GM12892 (cell line): ENCODE measurements at regions not wholly inside any gene's neighbourhood (a gene's known extent, or its start where the extent isn't known, plus 50 kb on each side); places are given as distances from the start of the nearest gene placed in this dataset.

Experiments used
- DNase-seq: peaks from one replicate; pipeline ENCODE4 v3.0.0; 2011; ENCODE audit not compliant: insufficient read length
- FAIRE-seq: peaks from 2 replicates; lab custom pipeline; 2011; peaks lifted over from hg19 to GRCh38; lab: Jason Lieb, UNC
- POLR2A ChIP-seq: IDR thresholded peaks from 2 replicates; pipeline ENCODE4 v1.6.1; 2011; ENCODE audit warnings: low read depth, low read length, control low read depth
- POLR2AphosphoS5 ChIP-seq: IDR thresholded peaks from 2 replicates; pipeline ENCODE4 v1.6.1; 2011; ENCODE audit warnings: low read depth, low read length, control low read depth
- TAF1 ChIP-seq: IDR thresholded peaks from 2 replicates; pipeline ENCODE4 v1.6.1; 2011; ENCODE audit warnings: low read depth, mild to moderate bottlenecking, control low read depth, low read length, borderline replicate concordance

GRCh38 chr4:145345401-145345800, 136.3 kb upstream of the SMAD1 start:
- FAIRE-seq, result no peak
- TF ChIP-seq POLR2AphosphoS5, result no peak
- TF ChIP-seq POLR2A, result no peak
- TF ChIP-seq TAF1, result no peak
- DNase-seq, result no peak

DNA sequence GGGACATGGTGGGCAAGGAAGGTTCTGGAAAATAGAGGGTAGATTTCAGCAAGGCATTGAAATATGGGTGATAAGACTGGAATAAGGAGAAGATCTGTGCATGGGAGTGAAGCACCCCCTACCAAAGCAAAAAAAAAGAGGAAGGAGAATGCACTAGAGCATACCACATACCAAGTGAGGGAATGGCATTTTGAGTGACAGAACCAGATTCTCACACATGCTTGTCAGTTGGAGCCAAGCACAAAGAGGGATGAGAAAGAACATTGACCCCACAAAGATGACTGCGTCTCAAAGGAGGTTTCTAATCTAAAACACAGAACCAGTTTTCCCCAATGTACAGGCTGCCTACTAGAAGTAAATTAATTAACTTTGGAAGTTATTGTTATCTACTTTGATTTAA, 140.3 kb upstream of the SMAD1 start:
- TF ChIP-seq POLR2A, result no peak
- TF ChIP-seq TAF1, result no peak
- no peak for TF ChIP-seq POLR2AphosphoS5
- FAIRE-seq, result no peak
- DNase-seq, result no peak

DNA sequence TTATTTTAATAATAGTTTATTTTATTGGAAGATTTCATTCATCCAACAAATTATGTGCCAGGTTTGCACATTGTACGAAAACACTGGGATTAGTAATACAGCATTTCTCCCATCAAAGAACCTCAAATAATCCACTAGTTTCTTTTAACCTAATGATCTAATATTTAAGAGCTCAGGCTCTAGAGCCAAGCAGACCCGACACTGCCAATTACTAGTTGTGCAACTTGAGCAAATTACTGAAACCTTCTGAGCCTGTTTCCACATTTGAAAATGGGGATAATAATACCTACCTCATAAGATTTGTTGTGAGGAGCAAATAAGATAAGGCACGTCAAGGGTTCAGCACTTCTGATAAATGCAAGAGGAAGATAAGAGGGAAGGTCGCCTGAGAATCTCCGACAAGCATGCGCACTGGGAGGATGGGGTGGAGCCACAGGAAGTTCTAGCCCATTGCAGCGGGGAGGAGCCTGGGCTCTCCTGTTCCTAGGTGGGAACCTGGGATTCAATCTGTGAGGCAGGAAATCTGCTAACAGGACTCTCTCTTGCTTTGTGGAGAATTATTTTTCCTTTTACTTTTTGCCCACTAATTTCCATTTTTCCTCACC, 141.5 kb upstream of the SMAD1 start:
- TF ChIP-seq POLR2AphosphoS5 (no peak), POLR2A (no peak), TAF1 (no peak)
- no peak for DNase-seq
- FAIRE-seq, result no peak

GRCh38 chr4:145339075-145339725, 142.5 kb upstream of the SMAD1 start:
- FAIRE-seq (no peak), DNase-seq (no peak)
- TF ChIP-seq POLR2A (no peak), POLR2AphosphoS5 (no peak), TAF1 (no peak)

DNA sequence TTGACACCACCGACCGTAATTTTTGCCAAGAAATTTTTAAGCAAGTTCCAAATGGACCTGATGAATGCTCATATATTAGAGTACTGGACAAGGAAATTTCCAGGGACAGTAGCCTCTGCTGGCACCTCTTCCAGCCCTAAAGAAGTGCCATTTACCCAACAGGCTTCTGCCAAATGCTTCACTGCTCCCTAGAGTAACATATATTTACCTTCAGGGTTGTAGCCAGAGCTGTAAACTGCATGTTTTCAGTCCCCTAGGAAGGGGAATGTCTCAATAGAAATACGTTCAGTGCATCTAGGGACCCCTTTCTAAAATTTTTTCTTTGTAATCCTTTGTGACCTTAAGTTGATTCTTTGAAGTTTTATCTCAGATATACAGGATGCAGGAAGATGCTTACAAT, 143.1 kb upstream of the SMAD1 start:
- no peak for TF ChIP-seq POLR2AphosphoS5
- TF ChIP-seq TAF1, result no peak
- no peak for TF ChIP-seq POLR2A
- FAIRE-seq, result no peak
- DNase-seq, result no peak

DNA sequence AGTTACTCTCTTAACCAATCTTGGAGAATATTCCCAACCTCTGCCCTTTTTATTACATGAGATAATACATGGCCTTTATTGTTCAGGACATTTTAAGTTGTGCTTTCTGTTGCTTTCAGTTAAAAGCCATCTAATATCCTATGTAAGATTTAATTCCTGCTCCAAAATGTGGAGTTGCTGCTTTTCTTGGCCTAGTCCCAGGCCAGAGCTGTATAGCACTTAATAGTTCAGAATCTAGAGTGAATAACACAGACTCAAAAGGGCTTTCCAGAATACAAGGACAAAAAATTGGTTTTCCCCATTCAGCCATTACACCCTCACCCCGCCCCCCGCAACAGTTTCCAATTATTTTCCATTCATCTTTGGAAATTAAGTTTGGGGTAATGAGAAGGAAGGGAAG, 144.3 kb upstream of the SMAD1 start:
- FAIRE-seq (no peak), DNase-seq (no peak)
- no peak for TF ChIP-seq TAF1
- no peak for TF ChIP-seq POLR2A
- no peak for TF ChIP-seq POLR2AphosphoS5

GRCh38 chr4:145333786-145334185, 147.9 kb upstream of the SMAD1 start:
- no peak for FAIRE-seq
- TF ChIP-seq POLR2AphosphoS5 (no peak), POLR2A (no peak), TAF1 (no peak)
- DNase-seq, result no peak

DNA sequence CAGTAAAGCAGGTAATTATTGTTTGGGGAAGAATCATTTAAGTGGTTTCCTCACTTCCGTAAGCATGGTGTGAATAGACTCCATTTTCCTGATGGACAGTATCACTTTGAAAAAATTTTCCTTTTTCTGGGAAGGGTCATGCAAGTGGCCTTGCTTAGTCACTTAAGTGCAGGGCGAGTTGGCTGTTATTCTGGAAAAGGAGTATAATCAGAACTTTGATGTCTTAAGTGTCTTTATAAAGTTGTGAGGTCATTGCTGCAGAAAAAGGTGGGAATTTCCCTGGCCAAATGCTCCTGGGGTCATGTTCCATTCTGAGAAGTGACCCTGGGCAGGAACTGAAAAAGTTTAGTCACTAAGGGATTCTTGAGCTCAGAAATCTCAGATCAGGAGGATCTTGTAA, 146.1 kb upstream of the OTUD4 start:
- no peak for TF ChIP-seq POLR2A
- FAIRE-seq (no peak), DNase-seq (no peak)

GRCh38 chr4:145324161-145324560, 143.8 kb upstream of the OTUD4 start:
- DNase-seq, result no peak
- TF ChIP-seq POLR2A (no peak), POLR2AphosphoS5 (no peak), TAF1 (no peak)
- FAIRE-seq, result no peak

DNA sequence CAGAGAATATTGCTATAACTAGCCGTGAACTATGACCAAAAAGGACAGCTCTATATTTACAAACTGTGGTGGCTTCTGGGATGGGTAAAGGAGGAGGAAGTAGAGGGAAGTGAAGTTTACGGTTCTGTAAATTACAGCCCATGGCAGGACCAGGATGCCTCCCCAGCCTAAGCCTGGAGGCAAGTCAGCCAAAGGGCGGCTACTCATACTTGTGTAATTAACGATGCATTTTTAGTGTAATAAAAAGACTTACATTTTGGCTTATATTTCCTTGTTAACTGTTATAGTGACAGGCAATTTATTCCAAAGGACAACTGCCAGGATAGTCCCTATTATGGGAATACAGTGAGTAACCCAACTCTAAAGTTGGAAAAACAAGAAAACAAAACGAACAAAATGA, 139.9 kb upstream of the OTUD4 start:
- DNase-seq (no peak), FAIRE-seq (no peak)
- TF ChIP-seq POLR2A (no peak), POLR2AphosphoS5 (no peak), TAF1 (no peak)

- DNase-seq, result no peak
- no peak for FAIRE-seq
- TF ChIP-seq POLR2AphosphoS5 (no peak), TAF1 (no peak), POLR2A (no peak)
Measured at GRCh38 chr4:145319751-145320150, 139.4 kb upstream of the OTUD4 start.

DNA sequence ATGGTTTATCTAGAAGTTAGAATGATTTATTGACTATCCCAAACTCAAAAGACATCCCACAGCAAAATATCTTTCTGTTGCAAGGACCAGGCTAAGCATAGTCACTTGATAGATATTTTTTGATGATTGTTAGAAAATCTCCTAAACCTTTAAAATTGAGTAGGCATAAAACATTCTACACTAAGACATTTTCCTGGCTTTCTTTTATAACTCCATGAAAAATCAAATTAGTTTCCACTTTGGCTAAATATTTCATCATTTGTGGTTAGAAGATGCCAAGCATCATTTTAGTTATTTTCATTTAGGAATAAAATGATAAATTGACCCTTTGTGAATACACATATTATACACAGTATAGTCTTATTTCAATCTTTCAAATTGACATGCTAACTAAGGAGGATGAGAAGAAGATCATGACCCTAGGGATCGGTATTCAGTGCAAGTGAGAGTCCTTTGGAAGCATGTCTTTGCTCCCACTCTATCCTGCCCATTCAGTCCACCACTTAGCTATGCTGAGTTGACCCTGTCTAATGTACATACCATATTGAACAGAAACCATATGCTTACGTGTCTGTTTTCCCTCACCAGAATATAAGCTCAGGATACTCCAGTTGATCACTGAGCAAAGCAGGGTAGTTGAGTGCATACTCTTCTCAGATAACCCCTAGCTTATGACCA, 136.6 kb upstream of the OTUD4 start:
- no peak for DNase-seq
- FAIRE-seq, result no peak
- TF ChIP-seq TAF1, result no peak
- no peak for TF ChIP-seq POLR2A
- TF ChIP-seq POLR2AphosphoS5, result no peak
